RPMI8226 (cell line): ENCODE measurements at regions not wholly inside any gene's neighbourhood (a gene's known extent, or its start where the extent isn't known, plus 50 kb on each side); places are given as distances from the start of the nearest gene placed in this dataset.

ENCODE experiments used
- DNase-seq: peaks from one replicate; pipeline ENCODE4 v3.0.0-alpha.2; 2015

DNA sequence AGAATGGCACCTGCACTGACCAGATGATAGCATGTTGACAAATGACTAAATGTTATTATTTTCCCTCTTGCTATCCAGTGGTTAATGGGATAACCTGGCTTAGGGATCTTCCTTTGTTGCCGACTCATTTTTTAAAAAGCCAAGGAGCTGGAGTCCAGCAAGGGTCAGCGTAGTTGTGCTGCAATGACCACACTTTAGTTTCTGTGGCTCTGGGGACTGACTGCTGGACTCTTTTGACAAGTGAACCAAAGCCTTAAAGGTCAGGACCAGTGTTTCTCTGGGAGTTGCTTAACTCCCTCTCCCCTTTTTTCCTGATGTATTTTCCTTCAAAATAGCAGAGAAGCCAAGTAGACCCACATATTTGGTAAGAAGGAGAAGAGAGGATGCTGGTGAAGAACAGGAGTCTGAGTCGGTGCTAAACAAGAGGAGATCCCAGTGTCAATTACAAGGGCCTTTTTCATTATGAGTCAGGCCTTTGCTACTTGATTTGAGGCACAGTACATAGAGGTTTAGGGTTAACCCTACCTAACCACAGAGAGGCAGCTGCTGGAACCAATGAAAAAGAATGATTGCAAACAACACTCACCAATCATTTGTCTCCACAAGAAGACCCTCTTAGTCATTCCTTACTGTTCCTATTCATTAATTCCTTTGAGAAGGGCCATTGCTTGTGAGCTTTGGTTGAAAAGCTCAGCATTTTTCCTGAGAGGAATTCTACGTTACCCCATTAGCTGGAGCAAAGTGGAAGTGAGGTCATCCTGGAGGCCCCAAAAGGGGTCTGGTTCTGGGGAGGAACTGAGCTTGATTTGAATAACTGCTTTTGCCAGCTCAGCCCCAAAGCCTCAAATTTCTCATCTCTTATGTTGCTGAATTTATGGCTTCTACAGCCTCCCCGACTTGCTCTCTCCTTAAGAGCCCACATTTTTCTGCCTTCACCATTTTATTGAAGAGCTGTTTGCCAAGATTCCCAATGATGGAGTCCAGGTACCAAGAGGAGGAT is 137.6 kb upstream of the HNMT start:
- DNase-seq: no peak

- DNase-seq: no peak
Observed at GRCh38 chr2:137828624-137829023, 135.6 kb upstream of the HNMT start.

DNA sequence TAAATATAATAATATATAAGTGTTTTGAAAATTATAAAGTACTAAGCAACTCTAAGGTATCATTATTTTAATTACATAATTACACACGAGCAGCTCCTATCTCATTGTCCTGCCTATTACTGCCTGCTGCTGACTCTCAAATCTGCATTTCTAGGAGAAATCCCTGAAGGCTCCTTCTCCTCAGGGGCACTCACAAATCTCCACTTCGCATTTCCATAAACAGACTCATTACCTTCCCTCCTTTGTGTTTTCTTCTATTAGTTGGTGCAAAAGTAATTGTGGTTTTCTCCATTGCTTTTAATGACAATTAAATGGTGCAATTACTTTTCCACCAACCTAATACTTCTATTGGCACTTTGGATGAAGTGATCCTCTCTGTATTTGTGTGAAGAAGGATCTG is 135.0 kb upstream of the HNMT start:
- no peak for DNase-seq

GRCh38 chr2:137834760-137835379 is 129.4 kb upstream of the HNMT start:
- no peak for DNase-seq

- no peak for DNase-seq
Observed at GRCh38 chr2:137836671-137837070, 127.6 kb upstream of the HNMT start.

GRCh38 chr2:137837830-137838229 is 126.4 kb upstream of the HNMT start:
- no peak for DNase-seq

- DNase-seq: peak; percentile 21
Observed at GRCh38 chr2:137838255-137839092, 125.8 kb upstream of the HNMT start.

DNA sequence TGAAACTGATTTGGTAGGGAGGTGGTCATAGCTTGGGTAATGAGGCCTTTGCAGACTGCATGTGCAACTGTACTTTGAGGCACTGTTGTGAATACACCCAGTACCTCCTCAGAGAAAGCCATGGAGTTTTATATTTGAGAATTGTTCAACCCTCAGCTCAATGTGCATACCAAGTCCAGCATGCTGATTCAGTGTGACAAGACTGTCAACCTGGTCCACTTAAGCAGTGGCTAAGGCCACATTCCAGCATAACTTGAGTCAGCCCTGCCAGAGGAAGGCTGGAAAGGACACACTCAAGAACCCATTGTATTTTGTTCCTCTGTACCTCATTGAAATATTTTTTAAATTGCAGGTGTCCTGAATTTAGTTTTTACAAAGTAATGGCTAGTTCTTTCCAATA is 121.8 kb upstream of the HNMT start:
- DNase-seq: no peak

DNA sequence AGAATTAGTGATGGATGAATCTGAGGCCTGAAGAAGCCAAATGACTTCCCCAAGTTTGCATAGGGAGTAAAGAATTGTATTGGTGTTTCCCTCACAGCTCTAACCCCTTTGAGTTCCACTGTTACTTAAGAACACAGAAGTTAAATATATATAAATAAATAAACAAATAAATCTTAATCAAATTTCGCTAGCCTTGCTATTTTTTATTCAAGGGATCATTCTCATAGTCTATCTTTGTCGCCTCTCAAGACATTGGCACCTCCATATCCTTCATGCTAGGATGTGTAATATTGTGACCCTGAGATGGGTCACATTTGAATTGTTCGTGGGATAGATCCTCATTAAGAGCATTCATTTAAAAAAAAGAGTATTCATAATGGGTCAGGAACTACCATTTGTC is 121.3 kb upstream of the HNMT start:
- DNase-seq: no peak

GRCh38 chr2:137845422-137845821 is 118.9 kb upstream of the HNMT start:
- DNase-seq: no peak

- DNase-seq: no peak
Observed at GRCh38 chr2:137846993-137847392, 117.3 kb upstream of the HNMT start.

DNA sequence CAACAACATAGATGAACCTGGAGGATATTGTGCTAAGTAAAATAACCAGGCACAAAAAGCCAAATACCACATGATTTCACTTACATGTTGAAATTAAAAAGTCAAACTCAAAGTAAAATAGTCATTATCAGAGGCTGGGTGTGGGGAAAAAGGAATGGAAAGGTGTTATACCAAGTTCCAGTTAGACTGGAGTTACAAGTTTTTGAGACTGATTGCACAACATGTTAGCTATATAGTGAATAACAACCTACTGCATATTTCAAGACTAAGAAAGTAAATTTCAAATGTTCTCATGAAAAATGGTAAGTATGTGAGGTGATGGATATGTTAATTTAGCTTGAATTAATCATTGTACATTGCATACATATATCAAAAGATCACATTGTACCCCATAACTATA is 116.8 kb upstream of the HNMT start:
- no peak for DNase-seq

- no peak for DNase-seq
Observed at GRCh38 chr2:137857881-137858280, 106.4 kb upstream of the HNMT start.

DNA sequence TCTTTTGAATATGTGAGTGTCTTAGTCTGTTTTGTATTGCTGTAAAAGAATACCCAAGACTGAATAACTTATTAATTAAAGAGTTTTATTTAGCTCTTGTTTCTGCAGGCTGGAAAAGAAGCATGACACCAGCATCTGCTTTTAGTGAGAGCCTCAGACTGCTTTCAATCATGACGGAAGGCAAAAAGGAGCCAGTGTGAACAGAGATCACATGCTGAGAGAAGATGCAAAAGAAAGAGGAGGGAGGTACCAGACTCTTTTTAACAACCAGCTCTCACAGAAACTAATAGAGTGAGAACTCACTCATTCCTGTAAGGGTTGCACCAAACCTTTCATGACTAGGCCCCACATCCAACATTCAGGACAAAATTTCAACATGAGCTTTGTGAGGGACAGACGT is 101.6 kb upstream of the HNMT start:
- no peak for DNase-seq

- DNase-seq: peak; percentile 49
Observed at GRCh38 chr2:137865954-137866540, 98.2 kb upstream of the HNMT start.

DNA sequence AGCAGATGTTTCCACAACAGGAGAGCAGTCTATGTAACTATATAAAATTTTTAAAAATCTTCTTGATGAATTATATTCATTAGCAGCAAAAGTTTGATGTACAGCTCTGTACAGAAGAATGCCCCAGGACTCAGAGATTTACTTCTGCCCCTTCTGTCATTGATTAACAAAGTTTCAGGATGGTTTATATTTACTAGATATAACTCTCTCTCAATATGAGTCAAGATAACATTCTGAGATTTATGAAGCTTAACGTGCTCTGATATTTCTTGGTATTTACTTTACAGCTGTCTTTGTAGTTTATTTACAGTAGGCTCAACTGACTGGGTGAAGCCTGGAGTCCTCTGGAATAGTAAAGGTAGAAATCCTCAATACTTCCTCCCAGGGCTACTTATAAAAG is 93.6 kb upstream of the HNMT start:
- no peak for DNase-seq

- no peak for DNase-seq
Observed at GRCh38 chr2:137872577-137872976, 91.7 kb upstream of the HNMT start.

- DNase-seq: no peak
Observed at GRCh38 chr2:137873536-137874244, 90.6 kb upstream of the HNMT start.

- no peak for DNase-seq
Observed at GRCh38 chr2:137879121-137879520, 85.2 kb upstream of the HNMT start.

GRCh38 chr2:137881711-137882110 is 82.6 kb upstream of the HNMT start:
- no peak for DNase-seq

- no peak for DNase-seq
Observed at GRCh38 chr2:137886083-137886831, 78.0 kb upstream of the HNMT start.

DNA sequence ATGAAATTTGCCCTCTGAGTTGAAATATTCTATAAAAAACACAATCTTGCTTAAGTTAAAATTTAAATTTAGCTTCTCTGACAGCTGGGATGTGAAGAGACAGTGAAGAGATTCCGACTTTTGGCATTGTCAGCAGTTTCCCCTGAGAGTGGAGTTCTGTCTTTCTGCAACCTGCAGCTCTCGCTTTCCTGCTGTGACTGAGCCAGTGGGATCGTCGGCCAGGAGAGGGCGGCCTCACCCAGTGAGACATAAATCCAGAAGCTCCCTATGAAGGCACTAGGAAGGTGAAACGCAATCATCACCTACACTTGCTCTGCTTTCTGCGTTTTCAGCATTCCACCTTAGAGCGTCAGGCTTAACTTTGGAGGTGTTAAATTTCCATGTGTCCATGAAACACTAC is 75.4 kb upstream of the HNMT start:
- DNase-seq: peak; percentile 27
